ENCODE measurements at regions not wholly inside any gene's neighbourhood (a gene's known extent, or its start where the extent isn't known, plus 50 kb on each side); places are given as distances from the start of the nearest gene placed in this dataset.
"Not testable (repeated sequence)": the region's sequence is repeated elsewhere in the genome, so short reads cannot be mapped to it uniquely, and the experiment has no call there.

GRCh38 chr9:19926774-19927173, 137.9 kb upstream of the SLC24A2 start:
- no peak for DNase-seq

DNA sequence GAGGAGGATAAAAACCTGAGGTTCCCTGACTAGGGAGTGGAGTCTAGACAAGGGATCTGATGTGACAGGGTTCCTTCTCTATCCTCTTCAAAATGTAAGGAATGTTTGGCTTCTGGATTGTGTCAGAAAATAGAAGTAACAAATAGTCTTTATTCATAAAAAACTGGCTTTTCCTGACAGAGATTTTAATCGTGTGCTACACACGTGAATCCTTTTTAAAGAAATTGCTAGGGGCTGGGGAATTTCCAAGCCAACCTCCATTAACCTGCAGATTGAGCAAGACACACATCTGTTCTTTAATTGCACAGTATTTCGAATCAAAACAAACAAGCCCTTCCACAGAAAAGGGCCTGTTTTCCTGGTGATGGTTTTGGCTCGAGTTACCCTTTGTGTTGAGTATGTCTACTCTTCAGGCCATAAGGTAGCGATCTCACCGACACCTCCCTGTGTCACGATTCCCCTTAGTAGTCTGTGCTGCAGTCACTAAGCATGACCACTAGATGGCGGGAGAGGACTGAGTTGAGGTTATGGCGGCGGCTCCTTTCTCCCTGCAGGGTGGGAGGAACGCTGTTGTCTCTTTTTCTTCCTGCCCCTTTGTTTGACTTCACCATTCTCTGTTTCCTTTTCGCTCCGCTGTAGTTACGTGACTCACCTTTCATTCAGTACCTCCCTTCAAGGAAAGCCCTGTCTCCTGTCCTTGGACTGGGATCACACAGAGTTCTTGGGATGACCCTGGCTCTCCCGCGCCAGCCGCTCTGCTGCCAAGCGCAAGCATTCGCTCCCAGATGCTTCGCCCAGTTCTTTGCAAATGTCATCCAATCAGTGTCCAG, 137.1 kb upstream of the SLC24A2 start:
- peak; percentile 17 to 47 for DNase-seq

GRCh38 chr9:19924080-19924479, 135.2 kb upstream of the SLC24A2 start:
- no peak for DNase-seq

GRCh38 chr9:19922476-19923118, 133.8 kb upstream of the SLC24A2 start:
- peak; percentile 26 to 43 for DNase-seq

DNA sequence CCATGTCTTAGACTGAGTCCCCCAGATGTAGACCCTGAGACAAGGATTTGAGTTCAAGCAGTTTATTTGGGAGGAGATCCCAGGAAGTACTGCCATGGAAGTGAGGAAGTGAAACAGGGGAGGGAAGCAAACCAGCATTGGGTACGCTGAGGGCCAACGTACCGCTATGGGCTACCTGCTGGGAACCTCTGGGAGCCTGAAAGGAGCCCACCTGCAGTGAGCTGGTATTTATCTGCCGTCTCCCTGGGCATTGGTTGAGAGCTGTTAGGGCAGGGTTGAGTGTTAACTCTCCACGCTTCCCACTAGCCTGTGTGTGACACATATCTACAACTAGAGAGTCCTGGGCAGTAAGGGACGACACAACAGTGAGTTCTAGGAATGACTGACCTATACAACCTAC, 131.6 kb upstream of the SLC24A2 start:
- no peak for DNase-seq

DNA sequence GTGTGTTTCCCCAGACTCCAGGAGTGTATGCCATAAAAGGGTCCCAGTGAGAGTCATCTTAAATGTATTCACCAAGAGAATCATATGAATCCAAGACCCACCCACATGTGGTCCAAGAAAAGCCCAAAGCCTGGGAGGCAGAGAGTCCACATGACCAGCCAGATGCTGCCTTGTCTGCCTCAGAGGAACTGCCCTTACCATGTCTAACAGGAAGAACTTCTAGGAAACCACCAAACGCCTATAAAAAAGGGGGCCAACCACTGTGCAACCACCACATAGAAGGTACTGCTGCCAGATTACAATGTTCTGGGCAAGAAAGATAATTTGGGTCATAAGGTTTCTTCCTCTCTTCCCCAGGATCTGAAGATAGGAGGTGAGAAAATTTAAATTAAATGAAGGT, 129.8 kb upstream of the SLC24A2 start:
- no peak for DNase-seq

- no peak for DNase-seq
Observed at GRCh38 chr9:19914044-19914443, 125.2 kb upstream of the SLC24A2 start.

- DNase-seq, result no peak
Observed at GRCh38 chr9:19913151-19913550, 124.3 kb upstream of the SLC24A2 start.

DNA sequence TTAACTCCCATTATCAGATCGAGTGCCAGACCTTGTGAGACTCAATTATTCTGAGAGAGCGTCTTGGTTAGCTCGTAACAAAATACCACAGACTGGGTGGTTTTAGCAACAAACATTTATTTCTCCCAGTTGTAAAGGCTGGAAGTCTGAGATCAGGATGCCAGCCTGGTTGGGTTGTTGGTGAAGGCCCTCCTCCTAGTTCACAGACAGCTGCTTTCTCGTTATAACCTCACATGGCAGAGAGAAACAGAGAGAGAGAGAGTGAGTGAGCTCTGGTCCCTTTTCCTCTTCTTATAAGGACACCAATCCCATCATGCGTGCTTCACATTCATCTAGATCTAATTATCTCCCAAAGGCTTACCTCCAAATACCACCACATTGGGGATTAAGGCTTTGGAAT, 114.2 kb upstream of the SLC24A2 start:
- no peak for DNase-seq

DNA sequence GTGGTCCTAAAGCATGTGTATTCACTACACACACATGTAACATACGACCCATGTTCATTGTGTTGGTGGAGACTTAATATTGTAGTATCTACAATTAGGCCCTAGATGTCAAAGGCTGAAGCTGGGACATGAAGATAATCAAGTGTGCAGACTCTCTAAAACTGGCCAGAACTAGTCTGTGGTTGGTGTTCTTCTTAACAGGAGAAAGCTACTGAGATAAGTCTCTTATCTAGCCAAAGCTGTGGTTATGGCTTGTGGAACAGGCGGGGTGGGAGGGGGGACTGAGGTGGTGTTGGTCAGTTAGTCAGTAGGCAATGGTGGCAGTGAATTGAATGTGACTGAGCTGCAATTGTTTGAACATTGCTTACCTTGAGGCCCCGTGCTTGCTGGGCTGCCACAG, 112.7 kb upstream of the SLC24A2 start:
- DNase-seq, result no peak

GRCh38 chr9:19896161-19896560, 107.3 kb upstream of the SLC24A2 start:
- DNase-seq, result no peak

- DNase-seq, result not testable (repeated sequence)
Observed at GRCh38 chr9:19895578-19895977, 106.7 kb upstream of the SLC24A2 start.

DNA sequence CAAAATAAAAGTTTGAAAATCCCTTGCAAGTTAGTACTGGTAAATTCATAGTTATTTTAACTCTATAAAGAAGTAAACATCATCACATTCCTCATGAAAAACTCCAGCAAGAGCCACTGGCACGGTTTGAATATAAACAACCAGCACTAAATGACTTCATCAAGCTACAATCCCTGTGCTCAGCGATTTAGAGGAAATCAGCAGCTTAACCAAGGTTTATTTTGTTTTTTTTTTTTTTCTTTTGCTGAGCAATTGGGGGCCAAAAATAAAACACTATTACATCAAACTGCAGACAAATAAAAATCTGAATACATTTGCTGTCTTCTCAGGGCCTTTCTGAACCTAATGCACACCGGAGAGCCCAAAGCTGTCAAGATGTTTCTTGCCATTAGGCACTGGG, 106.2 kb upstream of the SLC24A2 start:
- no peak for DNase-seq

DNA sequence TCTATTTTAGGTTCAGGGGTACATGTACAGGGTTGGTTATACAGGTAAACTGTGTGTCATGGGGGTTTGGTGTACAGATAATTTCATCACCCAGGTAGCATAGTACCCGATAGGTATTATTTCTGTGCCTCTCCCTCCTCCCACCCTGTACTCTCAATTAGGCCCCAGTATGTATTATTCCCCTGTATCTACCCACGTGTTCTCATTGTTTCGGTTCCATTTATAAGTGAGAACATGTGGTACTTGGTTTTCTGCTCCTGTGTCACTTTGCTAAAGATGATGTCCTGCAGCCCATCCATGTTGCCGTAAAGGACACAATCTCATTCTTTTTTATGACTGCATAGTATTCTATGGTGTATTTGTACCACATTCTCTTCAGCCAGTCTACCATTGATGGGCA, 96.8 kb upstream of the SLC24A2 start:
- DNase-seq, result no peak

- no peak for DNase-seq
Observed at GRCh38 chr9:19879062-19879461, 90.2 kb upstream of the SLC24A2 start.

GRCh38 chr9:19876569-19877316, 87.9 kb upstream of the SLC24A2 start:
- DNase-seq, result no peak

GRCh38 chr9:19875291-19875920, 86.6 kb upstream of the SLC24A2 start:
- DNase-seq, result no peak

- DNase-seq, result not testable (repeated sequence)
Observed at GRCh38 chr9:19873188-19873587, 84.4 kb upstream of the SLC24A2 start.

- DNase-seq, result no peak
Observed at GRCh38 chr9:19870988-19871387, 82.2 kb upstream of the SLC24A2 start.

GRCh38 chr9:19840953-19841352, 52.1 kb upstream of the SLC24A2 start:
- DNase-seq, result no peak

Measured in SHP77 (cell line).